ENCODE measurements at regions not wholly inside any gene's neighbourhood (a gene's known extent, or its start where the extent isn't known, plus 50 kb on each side); places are given as distances from the start of the nearest gene placed in this dataset.

- no peak for ATAC-seq
- in situ Hi-C loops (cut with HindIII; ENCODE audit: low pct_unique_long_range_greater_than_20kb, low sequenced_read_pairs) (no loop called here), intact Hi-C loops (cut with micrococcal nuclease; ENCODE audit: unreplicated experiment) (no loop called here)
- Histone ChIP-seq H3K36me3 (ENCODE audit: control insufficient read depth, insufficient read depth, low read length) (no peaks in the 10 kb centered on the region), H3K27me3 (ENCODE audit: control insufficient read depth, insufficient read depth, low read length) (no peaks in the 10 kb centered on the region), H3K27ac (ENCODE audit: low read length) (no peak overlapping the region), H3K4me1 (ENCODE audit: control insufficient read depth, insufficient read depth, low read length) (no peaks in the 10 kb centered on the region), H3K4me3 (ENCODE audit: low read depth in 2 of 2, low read length in 2 of 2) (no peak overlapping the region), H3K9me3 (ENCODE audit: control insufficient read depth, insufficient read depth, low read depth, low read length) (no peaks in the 10 kb centered on the region)
- DNase-seq (ENCODE audit: low read depth, low spot score) = no peak
- POLR2A ChIA-PET = no interaction called here
- CTCF ChIA-PET = no interaction called here
- no peak for TF ChIP-seq POLR2AphosphoS5 (IDR thresholded peaks at IDR 0.05; ENCODE audit: low read depth, low read length)
- no peak for TF ChIP-seq SIN3A (IDR thresholded peaks at IDR 0.05; ENCODE audit: borderline replicate concordance, insufficient read depth, low read depth, low read length)
- TF ChIP-seq, protein P1, sequence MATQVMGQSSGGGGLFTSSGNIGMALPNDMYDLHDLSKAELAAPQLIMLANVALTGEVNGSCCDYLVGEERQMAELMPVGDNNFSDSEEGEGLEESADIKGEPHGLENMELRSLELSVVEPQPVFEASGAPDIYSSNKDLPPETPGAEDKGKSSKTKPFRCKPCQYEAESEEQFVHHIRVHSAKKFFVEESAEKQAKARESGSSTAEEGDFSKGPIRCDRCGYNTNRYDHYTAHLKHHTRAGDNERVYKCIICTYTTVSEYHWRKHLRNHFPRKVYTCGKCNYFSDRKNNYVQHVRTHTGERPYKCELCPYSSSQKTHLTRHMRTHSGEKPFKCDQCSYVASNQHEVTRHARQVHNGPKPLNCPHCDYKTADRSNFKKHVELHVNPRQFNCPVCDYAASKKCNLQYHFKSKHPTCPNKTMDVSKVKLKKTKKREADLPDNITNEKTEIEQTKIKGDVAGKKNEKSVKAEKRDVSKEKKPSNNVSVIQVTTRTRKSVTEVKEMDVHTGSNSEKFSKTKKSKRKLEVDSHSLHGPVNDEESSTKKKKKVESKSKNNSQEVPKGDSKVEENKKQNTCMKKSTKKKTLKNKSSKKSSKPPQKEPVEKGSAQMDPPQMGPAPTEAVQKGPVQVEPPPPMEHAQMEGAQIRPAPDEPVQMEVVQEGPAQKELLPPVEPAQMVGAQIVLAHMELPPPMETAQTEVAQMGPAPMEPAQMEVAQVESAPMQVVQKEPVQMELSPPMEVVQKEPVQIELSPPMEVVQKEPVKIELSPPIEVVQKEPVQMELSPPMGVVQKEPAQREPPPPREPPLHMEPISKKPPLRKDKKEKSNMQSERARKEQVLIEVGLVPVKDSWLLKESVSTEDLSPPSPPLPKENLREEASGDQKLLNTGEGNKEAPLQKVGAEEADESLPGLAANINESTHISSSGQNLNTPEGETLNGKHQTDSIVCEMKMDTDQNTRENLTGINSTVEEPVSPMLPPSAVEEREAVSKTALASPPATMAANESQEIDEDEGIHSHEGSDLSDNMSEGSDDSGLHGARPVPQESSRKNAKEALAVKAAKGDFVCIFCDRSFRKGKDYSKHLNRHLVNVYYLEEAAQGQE (IDR thresholded peaks at IDR 0.05; ENCODE audit: insufficient read depth in 1 of 2, low read depth in 2 of 2, low read length in 1 of 2) = no peak
- TF ChIP-seq, protein P2, sequence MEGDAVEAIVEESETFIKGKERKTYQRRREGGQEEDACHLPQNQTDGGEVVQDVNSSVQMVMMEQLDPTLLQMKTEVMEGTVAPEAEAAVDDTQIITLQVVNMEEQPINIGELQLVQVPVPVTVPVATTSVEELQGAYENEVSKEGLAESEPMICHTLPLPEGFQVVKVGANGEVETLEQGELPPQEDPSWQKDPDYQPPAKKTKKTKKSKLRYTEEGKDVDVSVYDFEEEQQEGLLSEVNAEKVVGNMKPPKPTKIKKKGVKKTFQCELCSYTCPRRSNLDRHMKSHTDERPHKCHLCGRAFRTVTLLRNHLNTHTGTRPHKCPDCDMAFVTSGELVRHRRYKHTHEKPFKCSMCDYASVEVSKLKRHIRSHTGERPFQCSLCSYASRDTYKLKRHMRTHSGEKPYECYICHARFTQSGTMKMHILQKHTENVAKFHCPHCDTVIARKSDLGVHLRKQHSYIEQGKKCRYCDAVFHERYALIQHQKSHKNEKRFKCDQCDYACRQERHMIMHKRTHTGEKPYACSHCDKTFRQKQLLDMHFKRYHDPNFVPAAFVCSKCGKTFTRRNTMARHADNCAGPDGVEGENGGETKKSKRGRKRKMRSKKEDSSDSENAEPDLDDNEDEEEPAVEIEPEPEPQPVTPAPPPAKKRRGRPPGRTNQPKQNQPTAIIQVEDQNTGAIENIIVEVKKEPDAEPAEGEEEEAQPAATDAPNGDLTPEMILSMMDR (IDR thresholded peaks at IDR 0.05) = no peak
- TF ChIP-seq TCF7L2 (IDR thresholded peaks at IDR 0.05; ENCODE audit: low read depth, low read length) = no peak
- BruUV-seq (replicated peaks) = no TSS peak
Observed at GRCh38 chr1:31524186-31524901, 52.0 kb upstream of the TINAGL1 start.

Data from Panc1 (cell line).